ENCODE measurements at regions not wholly inside any gene's neighbourhood (a gene's known extent, or its start where the extent isn't known, plus 50 kb on each side); places are given as distances from the start of the nearest gene placed in this dataset.

- H3K27me3 Mint-ChIP-seq (ENCODE audit: unreplicated experiment): no peaks in the 10 kb centered on the region
- H3K27ac Mint-ChIP-seq (ENCODE audit: unreplicated experiment): no peak overlapping the region
- peaks cover 5% of the 10 kb centered on the region for H3K9me3 Mint-ChIP-seq (ENCODE audit: unreplicated experiment)
- no peaks in the 10 kb centered on the region for H3K36me3 Mint-ChIP-seq (ENCODE audit: unreplicated experiment)
- no peak overlapping the region for H3K4me3 Mint-ChIP-seq (ENCODE audit: unreplicated experiment)
- TF ChIP-seq CTCF (IDR thresholded peaks at IDR 0.05; ENCODE audit: partially characterized antibody, unreplicated experiment): no peak
- DNase-seq: no peak
- H3K4me1 Mint-ChIP-seq (ENCODE audit: low read depth, unreplicated experiment): no peaks in the 10 kb centered on the region
Observed at GRCh38 chr20:58092871-58093270, 135.6 kb downstream of the ANKRD60 start.

DNA sequence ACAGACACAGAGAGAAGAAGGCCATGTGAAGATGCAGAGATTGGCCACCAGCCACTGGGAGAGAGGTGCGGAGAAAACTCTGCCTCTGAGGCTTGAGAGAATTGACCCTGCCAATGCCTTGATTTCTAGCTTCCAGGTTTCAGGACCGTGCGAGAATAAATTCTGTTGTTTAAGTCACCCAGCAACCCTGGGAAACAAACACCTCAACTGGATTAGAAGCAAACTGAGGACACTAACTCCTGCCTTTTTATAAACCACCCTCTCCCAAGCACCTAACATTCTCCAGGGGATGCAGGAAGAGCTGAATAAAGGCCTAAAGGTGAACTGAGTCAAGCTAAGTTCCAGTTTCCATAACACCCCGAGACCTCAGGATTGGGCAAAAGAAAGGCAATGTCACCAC is 136.1 kb downstream of the ANKRD60 start:
- no peak for DNase-seq
- Mint-ChIP-seq H3K9me3 (ENCODE audit: unreplicated experiment) (peaks cover 5% of the 10 kb centered on the region), H3K27ac (ENCODE audit: unreplicated experiment) (no peak overlapping the region), H3K4me3 (ENCODE audit: unreplicated experiment) (no peak overlapping the region), H3K36me3 (ENCODE audit: unreplicated experiment) (no peaks in the 10 kb centered on the region), H3K4me1 (ENCODE audit: low read depth, unreplicated experiment) (peaks cover 2% of the 10 kb centered on the region), H3K27me3 (ENCODE audit: unreplicated experiment) (no peaks in the 10 kb centered on the region)
- no peak for TF ChIP-seq CTCF (IDR thresholded peaks at IDR 0.05; ENCODE audit: partially characterized antibody, unreplicated experiment)

- no peak overlapping the region for H3K27ac Mint-ChIP-seq (ENCODE audit: unreplicated experiment)
- H3K27me3 Mint-ChIP-seq (ENCODE audit: unreplicated experiment): no peaks in the 10 kb centered on the region
- peaks cover 3% of the 10 kb centered on the region for H3K4me1 Mint-ChIP-seq (ENCODE audit: low read depth, unreplicated experiment)
- TF ChIP-seq CTCF (IDR thresholded peaks at IDR 0.05; ENCODE audit: partially characterized antibody, unreplicated experiment): no peak
- H3K9me3 Mint-ChIP-seq (ENCODE audit: unreplicated experiment): peaks cover 5% of the 10 kb centered on the region
- H3K4me3 Mint-ChIP-seq (ENCODE audit: unreplicated experiment): no peak overlapping the region
- H3K36me3 Mint-ChIP-seq (ENCODE audit: unreplicated experiment): no peaks in the 10 kb centered on the region
- no peak for DNase-seq
Observed at GRCh38 chr20:58091810-58092209, 136.6 kb downstream of the ANKRD60 start.

DNA sequence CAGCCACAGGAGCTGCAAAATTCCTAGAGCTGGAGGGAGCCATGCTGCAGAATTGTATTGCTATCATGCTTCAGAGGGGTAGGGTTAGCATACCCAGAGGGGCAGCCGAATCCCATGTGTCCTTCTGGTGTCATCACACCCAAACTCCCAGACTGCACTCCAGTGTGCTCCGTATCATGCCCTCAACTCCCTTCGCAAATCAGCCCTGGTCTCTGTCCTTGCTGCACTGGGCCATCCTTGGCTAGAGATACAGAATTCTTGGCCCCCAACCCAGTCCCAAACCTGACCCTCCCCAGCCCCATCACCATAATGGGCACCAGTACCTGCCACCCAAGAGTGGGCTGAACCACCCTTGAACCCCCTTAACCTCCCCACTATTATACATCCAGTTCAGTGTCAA is 138.3 kb downstream of the ANKRD60 start:
- no peak for TF ChIP-seq CTCF (IDR thresholded peaks at IDR 0.05; ENCODE audit: partially characterized antibody, unreplicated experiment)
- peaks cover 3% of the 10 kb centered on the region for H3K4me1 Mint-ChIP-seq (ENCODE audit: low read depth, unreplicated experiment)
- H3K27me3 Mint-ChIP-seq (ENCODE audit: unreplicated experiment): peaks cover 3% of the 10 kb centered on the region
- no peak overlapping the region for H3K4me3 Mint-ChIP-seq (ENCODE audit: unreplicated experiment)
- no peaks in the 10 kb centered on the region for H3K36me3 Mint-ChIP-seq (ENCODE audit: unreplicated experiment)
- no peak overlapping the region for H3K27ac Mint-ChIP-seq (ENCODE audit: unreplicated experiment)
- DNase-seq: no peak
- H3K9me3 Mint-ChIP-seq (ENCODE audit: unreplicated experiment): peaks cover 5% of the 10 kb centered on the region

DNA sequence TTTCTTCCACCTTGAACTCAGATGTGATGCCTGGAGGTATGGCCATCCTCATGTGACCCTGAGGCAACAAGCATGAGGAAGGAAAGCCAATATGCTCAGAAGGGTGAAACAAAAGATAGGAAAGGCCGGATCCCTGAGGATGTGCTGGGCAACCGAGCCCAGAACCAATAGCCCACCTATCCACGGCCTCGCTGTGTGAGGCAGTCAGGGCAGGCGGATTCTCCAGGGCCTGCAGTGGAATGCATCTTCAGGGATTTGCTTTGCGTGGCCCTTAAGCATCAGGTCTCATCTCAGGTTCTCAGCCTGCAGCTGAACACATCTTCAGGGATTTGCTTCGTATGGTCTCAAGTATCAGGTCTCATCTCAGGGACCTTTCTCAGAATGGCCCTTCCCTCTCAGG is 139.8 kb downstream of the ANKRD60 start:
- H3K27me3 Mint-ChIP-seq (ENCODE audit: unreplicated experiment): peaks cover 4% of the 10 kb centered on the region
- no peak for TF ChIP-seq CTCF (IDR thresholded peaks at IDR 0.05; ENCODE audit: partially characterized antibody, unreplicated experiment)
- peaks cover 5% of the 10 kb centered on the region for H3K9me3 Mint-ChIP-seq (ENCODE audit: unreplicated experiment)
- no peaks in the 10 kb centered on the region for H3K36me3 Mint-ChIP-seq (ENCODE audit: unreplicated experiment)
- no peak overlapping the region for H3K4me3 Mint-ChIP-seq (ENCODE audit: unreplicated experiment)
- no peak for DNase-seq
- H3K27ac Mint-ChIP-seq (ENCODE audit: unreplicated experiment): no peak overlapping the region
- peaks cover 3% of the 10 kb centered on the region for H3K4me1 Mint-ChIP-seq (ENCODE audit: low read depth, unreplicated experiment)

Measured in glutamatergic neuron (in vitro differentiated cells).